PC-9 (cell line): ENCODE measurements at regions not wholly inside any gene's neighbourhood (a gene's known extent, or its start where the extent isn't known, plus 50 kb on each side); places are given as distances from the start of the nearest gene placed in this dataset.
A peak's percentile ranks its signal among the peaks of the same experiment; 100 is the strongest.

Experiments used
- BruUV-seq: library from RNA; stranded (reverse); fragments of 400-500 nt; replicated peaks from 2 replicates; lab custom pipeline; 2021; lab: Mats Ljungman, UMichigan
- CTCF ChIA-PET: fragments of 300-600 bp; sonication (Branson Sonifier 250); formaldehyde crosslinking; loops from one replicate; lab custom pipeline; 2022; ENCODE audit warnings: antibody characterized with exemption; lab: Charles Lee
- POLR2A ChIA-PET: fragments of 300-600 bp; sonication (Branson Sonifier 250); formaldehyde crosslinking; loops from one replicate; lab custom pipeline; 2022; ENCODE audit warnings: antibody characterized with exemption; ENCODE audit not compliant: unreplicated experiment; lab: Charles Lee
- DNase-seq, 2 experiments: peaks; one replicate each; pipeline versions ENCODE4 v3.0.0 to v3.0.0-alpha.2; 2015 to 2022; ENCODE audit warnings: mixed read lengths in 1 of 2
- H2AFZ ChIP-seq: fragments of 200-600 bp; sonication (generic); 2 replicates; pipeline ENCODE4 v1.8.1; 2017; ENCODE audit warnings: antibody characterized with exemption
- H3F3A ChIP-seq: fragments of 200-600 bp; sonication (generic); 2 replicates; pipeline ENCODE4 v1.8.1; 2017; ENCODE audit warnings: antibody characterized with exemption, mild to moderate bottlenecking, low read depth; ENCODE audit not compliant: insufficient read depth
- H3K27ac ChIP-seq: fragments of 200-600 bp; sonication (generic); 2 replicates; pipeline ENCODE4 v1.6.1; 2016; ENCODE audit warnings: mixed run types
- H3K27me3 ChIP-seq: fragments of 200-600 bp; sonication (generic); 2 replicates; pipeline ENCODE4 v1.6.1; 2016; ENCODE audit warnings: low read depth, mixed run types; ENCODE audit not compliant: insufficient read depth
- H3K36me3 ChIP-seq: fragments of 200-600 bp; sonication (generic); 2 replicates; pipeline ENCODE4 v1.6.1; 2016; ENCODE audit warnings: low read depth, mixed run types
- H3K4me1 ChIP-seq: fragments of 200-600 bp; sonication (generic); replicated peaks from 2 replicates; pipeline ENCODE4 v1.6.1; 2016; ENCODE audit warnings: mixed run types; ENCODE audit not compliant: insufficient read depth
- H3K4me2 ChIP-seq: fragments of 200-600 bp; sonication (generic); 2 replicates; pipeline ENCODE4 v1.6.1; 2017; ENCODE audit warnings: mixed run types
- H3K4me3 ChIP-seq: fragments of 200-600 bp; sonication (generic); 2 replicates; pipeline ENCODE4 v1.6.1; 2016; ENCODE audit warnings: mixed run types
- H3K79me2 ChIP-seq: fragments of 200-600 bp; sonication (generic); 2 replicates; pipeline ENCODE4 v1.6.1; 2017; ENCODE audit warnings: low read depth, mixed run types
- H3K9me2 ChIP-seq: fragments of 200-600 bp; sonication (generic); 2 replicates; pipeline ENCODE4 v1.8.1; 2017; ENCODE audit warnings: mild to moderate bottlenecking; ENCODE audit not compliant: insufficient read depth
- H3K9me3 ChIP-seq: fragments of 200-600 bp; sonication (generic); 2 replicates; pipeline ENCODE4 v1.8.1; 2016; ENCODE audit warnings: low read depth; ENCODE audit not compliant: insufficient read depth
- H4K20me1 ChIP-seq: fragments of 200-600 bp; sonication (generic); 2 replicates; pipeline ENCODE4 v1.8.1; 2017; ENCODE audit not compliant: insufficient read depth
- CTCF ChIP-seq: fragments of 200-600 bp; sonication (generic); conservative IDR thresholded peaks from 2 replicates; pipeline ENCODE4 v1.6.1; 2017; ENCODE audit warnings: mixed run types, antibody characterized with exemption, mild to moderate bottlenecking, moderate library complexity
- EZH2 ChIP-seq: fragments of 200-600 bp; sonication (generic); IDR thresholded peaks from 2 replicates; pipeline ENCODE4 v1.8.0; 2017; ENCODE audit warnings: antibody characterized with exemption, low read depth
- intact Hi-C: fragments of 100-400 bp; cut with micrococcal nuclease; formaldehyde crosslinking; loops from one replicate; pipeline ENCODE4 v1.10.0; 2022; ENCODE audit not compliant: unreplicated experiment

- intact Hi-C loops: no loop called here
- Histone ChIP-seq H3K9me2 (no peaks in the 10 kb centered on the region), H3K9me3 (no peaks in the 10 kb centered on the region; the same call in 1 of the 2 replicates), H3K4me1 (peaks cover 32% of the 10 kb centered on the region), H3F3A (peaks cover 25% of the 10 kb centered on the region; the same call in 1 of the 2 replicates), H3K27ac (peak overlapping the region; percentile 90), H3K4me2 (peak overlapping the region; percentile 64), H3K36me3 (no peaks in the 10 kb centered on the region), H3K4me3 (no peak overlapping the region), H4K20me1 (no peaks in the 10 kb centered on the region), H2AFZ (no peak overlapping the region), H3K27me3 (no peaks in the 10 kb centered on the region), H3K79me2 (no peaks in the 10 kb centered on the region)
- TF ChIP-seq CTCF (peak; percentile 49), EZH2 (no peak)
- no TSS peak for BruUV-seq
- ChIA-PET POLR2A (interaction anchor here (0.7 kb wide), 1 partner anchor 24 kb away, joined by 4 read pairs; no protein-coding TSS in a partner anchor), CTCF (no interaction called here)
- DNase-seq: no peak
Observed at GRCh38 chrX:8868906-8869305, 67.7 kb upstream of the FAM9A start.

- intact Hi-C loops: no loop called here
- Histone ChIP-seq H3K27ac (peak overlapping the region; percentile 90), H2AFZ (peak overlapping the region; percentile 33; the same call in 1 of the 2 replicates), H3K27me3 (no peaks in the 10 kb centered on the region), H3K4me3 (no peak overlapping the region), H3F3A (peaks cover 25% of the 10 kb centered on the region; the same call in 1 of the 2 replicates), H3K9me2 (no peaks in the 10 kb centered on the region), H3K36me3 (no peaks in the 10 kb centered on the region), H3K9me3 (no peaks in the 10 kb centered on the region; the same call in 1 of the 2 replicates), H3K4me2 (peak overlapping the region; percentile 64), H3K4me1 (peaks cover 32% of the 10 kb centered on the region), H3K79me2 (no peaks in the 10 kb centered on the region), H4K20me1 (no peaks in the 10 kb centered on the region)
- BruUV-seq: no TSS peak
- ChIA-PET CTCF (no interaction called here), POLR2A (interaction anchor here (0.7 kb wide), 1 partner anchor 23 kb away, joined by 4 read pairs; no protein-coding TSS in a partner anchor)
- TF ChIP-seq EZH2 (no peak), CTCF (no peak)
- DNase-seq: peak in 1 of 2 experiments; percentile 89
Observed at GRCh38 chrX:8868070-8868773, 67.0 kb upstream of the FAM9A start.

GRCh38 chrX:8867406-8867805, 66.2 kb upstream of the FAM9A start:
- Histone ChIP-seq H3K4me2 (peak overlapping the region; percentile 64), H3K27ac (peak overlapping the region; percentile 90), H2AFZ (no peak overlapping the region), H3K4me3 (no peak overlapping the region), H3K79me2 (no peaks in the 10 kb centered on the region), H3K9me2 (no peaks in the 10 kb centered on the region), H3F3A (peaks cover 25% of the 10 kb centered on the region; the same call in 1 of the 2 replicates), H3K36me3 (no peaks in the 10 kb centered on the region), H3K27me3 (no peaks in the 10 kb centered on the region), H3K4me1 (peaks cover 32% of the 10 kb centered on the region), H3K9me3 (no peaks in the 10 kb centered on the region; the same call in 1 of the 2 replicates), H4K20me1 (no peaks in the 10 kb centered on the region)
- no TSS peak for BruUV-seq
- ChIA-PET CTCF (no interaction called here), POLR2A (no interaction called here)
- TF ChIP-seq EZH2: no peak
- TF ChIP-seq CTCF: no peak
- intact Hi-C loops: no loop called here
- DNase-seq: no peak
